ENCODE measurements at regions not wholly inside any gene's neighbourhood (a gene's known extent, or its start where the extent isn't known, plus 50 kb on each side); places are given as distances from the start of the nearest gene placed in this dataset.

GRCh38 chr9:107949061-107949460, 459.5 kb upstream of the KLF4 start:
- Histone ChIP-seq H3F3A (ENCODE audit: low read depth) (no peaks in the 10 kb centered on the region), H3K4me1 (ENCODE audit: insufficient read depth, low read length, poor library complexity, severe bottlenecking) (no peaks in the 10 kb centered on the region), H3K27me3 (ENCODE audit: insufficient read depth, low read length, poor library complexity, severe bottlenecking) (no peaks in the 10 kb centered on the region), H2AFZ (ENCODE audit: low read length) (no peak overlapping the region), H3K4me3 (ENCODE audit: low read length, poor library complexity, severe bottlenecking) (no peak overlapping the region), H4K20me1 (ENCODE audit: insufficient read depth, low read length, poor library complexity, severe bottlenecking) (no peaks in the 10 kb centered on the region), H3K79me2 (ENCODE audit: insufficient read depth, low read length) (no peaks in the 10 kb centered on the region), H3K4me2 (ENCODE audit: low read depth, low read length, poor library complexity, severe bottlenecking) (no peak overlapping the region), H3K9me3 (ENCODE audit: insufficient read depth, low read depth, low read length) (no peaks in the 10 kb centered on the region), H3K36me3 (ENCODE audit: insufficient read depth, low read length) (no peaks in the 10 kb centered on the region), H3K9ac (ENCODE audit: low read depth, low read length, poor library complexity, severe bottlenecking) (no peak overlapping the region), H3K9me2 (replicated peaks; ENCODE audit: low read depth, low read length) (0 out of 2 replicates have a peak, but pooled peaks cover 3% of the 10 kb centered on the region)
- TF ChIP-seq EZH2phosphoT487 (IDR thresholded peaks at IDR 0.05; ENCODE audit: borderline replicate concordance) (no peak), CTCF (conservative IDR thresholded peaks at IDR 0.05; ENCODE audit: low read length) (no peak)

GRCh38 chr9:107948601-107949000, 459.0 kb upstream of the KLF4 start:
- Histone ChIP-seq H3K4me1 (ENCODE audit: insufficient read depth, low read length, poor library complexity, severe bottlenecking) (no peaks in the 10 kb centered on the region), H3K9me3 (ENCODE audit: insufficient read depth, low read depth, low read length) (no peaks in the 10 kb centered on the region), H4K20me1 (ENCODE audit: insufficient read depth, low read length, poor library complexity, severe bottlenecking) (no peaks in the 10 kb centered on the region), H3K27me3 (ENCODE audit: insufficient read depth, low read length, poor library complexity, severe bottlenecking) (no peaks in the 10 kb centered on the region), H3K79me2 (ENCODE audit: insufficient read depth, low read length) (no peaks in the 10 kb centered on the region), H3K4me2 (ENCODE audit: low read depth, low read length, poor library complexity, severe bottlenecking) (no peak overlapping the region), H3K9me2 (replicated peaks; ENCODE audit: low read depth, low read length) (0 out of 2 replicates have a peak, but pooled peaks cover 3% of the 10 kb centered on the region), H3K4me3 (ENCODE audit: low read length, poor library complexity, severe bottlenecking) (no peak overlapping the region), H3K36me3 (ENCODE audit: insufficient read depth, low read length) (no peaks in the 10 kb centered on the region), H2AFZ (ENCODE audit: low read length) (no peak overlapping the region), H3F3A (ENCODE audit: low read depth) (no peaks in the 10 kb centered on the region), H3K9ac (ENCODE audit: low read depth, low read length, poor library complexity, severe bottlenecking) (no peak overlapping the region)
- TF ChIP-seq CTCF (conservative IDR thresholded peaks at IDR 0.05; ENCODE audit: low read length): no peak
- no peak for TF ChIP-seq EZH2phosphoT487 (IDR thresholded peaks at IDR 0.05; ENCODE audit: borderline replicate concordance)

GRCh38 chr9:107948086-107948485, 458.5 kb upstream of the KLF4 start:
- H4K20me1 ChIP-seq (ENCODE audit: insufficient read depth, low read length, poor library complexity, severe bottlenecking): no peaks in the 10 kb centered on the region
- H3K4me1 ChIP-seq (ENCODE audit: insufficient read depth, low read length, poor library complexity, severe bottlenecking): no peaks in the 10 kb centered on the region
- no peak overlapping the region for H3K9ac ChIP-seq (ENCODE audit: low read depth, low read length, poor library complexity, severe bottlenecking)
- no peaks in the 10 kb centered on the region for H3K79me2 ChIP-seq (ENCODE audit: insufficient read depth, low read length)
- TF ChIP-seq EZH2phosphoT487 (IDR thresholded peaks at IDR 0.05; ENCODE audit: borderline replicate concordance) (no peak), CTCF (conservative IDR thresholded peaks at IDR 0.05; ENCODE audit: low read length) (no peak)
- no peaks in the 10 kb centered on the region for H3K27me3 ChIP-seq (ENCODE audit: insufficient read depth, low read length, poor library complexity, severe bottlenecking)
- no peak overlapping the region for H3K4me2 ChIP-seq (ENCODE audit: low read depth, low read length, poor library complexity, severe bottlenecking)
- no peaks in the 10 kb centered on the region for H3K36me3 ChIP-seq (ENCODE audit: insufficient read depth, low read length)
- H3K9me2 ChIP-seq (replicated peaks; ENCODE audit: low read depth, low read length): 0 out of 2 replicates have a peak, but pooled peaks cover 3% of the 10 kb centered on the region
- H3F3A ChIP-seq (ENCODE audit: low read depth): no peaks in the 10 kb centered on the region
- H3K4me3 ChIP-seq (ENCODE audit: low read length, poor library complexity, severe bottlenecking): no peak overlapping the region
- no peaks in the 10 kb centered on the region for H3K9me3 ChIP-seq (ENCODE audit: insufficient read depth, low read depth, low read length)
- H2AFZ ChIP-seq (ENCODE audit: low read length): no peak overlapping the region

Data from Loucy (cell line).